Central memory CD4-positive, alpha-beta T cell (primary cell): ENCODE measurements at regions not wholly inside any gene's neighbourhood (a gene's known extent, or its start where the extent isn't known, plus 50 kb on each side); places are given as distances from the start of the nearest gene placed in this dataset.

Source experiments
- DNase-seq: peaks from one replicate; pipeline ENCODE4 v3.0.0; 2022

DNA sequence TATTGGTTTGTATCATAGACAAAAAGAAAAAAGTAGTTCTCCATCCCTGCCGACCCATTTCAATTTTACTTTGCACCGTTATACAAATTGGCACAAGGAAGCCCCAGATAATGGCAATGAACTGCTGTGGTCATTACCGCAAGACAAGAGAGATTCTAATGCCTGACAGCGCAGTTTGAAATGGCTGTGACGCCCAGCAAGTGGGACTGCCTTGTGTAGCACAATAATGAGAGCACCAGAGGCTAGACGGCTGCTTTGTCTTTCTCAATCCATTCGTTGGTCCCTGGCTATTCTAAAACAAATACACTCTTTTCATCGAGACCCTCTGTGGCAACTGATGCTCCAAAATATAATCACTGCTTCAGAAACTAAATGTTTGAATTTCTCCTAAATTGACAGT lies 192.4 kb upstream of the NEIL3 start:
- DNase-seq, result no peak

- no peak for DNase-seq
Measured at GRCh38 chr4:177118596-177118995, 191.1 kb upstream of the NEIL3 start.

GRCh38 chr4:177119021-177119471 lies 190.6 kb upstream of the NEIL3 start:
- DNase-seq, result no peak

DNA sequence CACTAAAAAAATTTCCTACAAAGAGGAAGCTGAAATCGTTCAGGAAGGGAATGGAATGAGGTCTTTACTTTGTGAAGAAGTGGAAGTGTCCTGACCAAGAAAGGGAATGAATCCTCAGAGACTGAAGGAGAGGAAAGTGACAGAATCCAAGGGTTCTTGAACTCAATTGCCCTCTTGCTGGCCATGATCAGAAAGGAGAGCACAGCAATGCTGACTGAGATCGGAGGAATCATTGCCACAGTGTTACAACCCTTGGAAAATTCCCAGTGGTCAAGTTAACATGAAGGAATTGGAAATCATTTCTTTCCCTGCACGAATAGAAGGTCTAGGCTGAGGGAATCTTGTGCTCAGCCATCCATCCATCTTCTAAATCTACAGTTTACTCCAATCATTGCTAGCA lies 190.0 kb upstream of the NEIL3 start:
- no peak for DNase-seq

DNA sequence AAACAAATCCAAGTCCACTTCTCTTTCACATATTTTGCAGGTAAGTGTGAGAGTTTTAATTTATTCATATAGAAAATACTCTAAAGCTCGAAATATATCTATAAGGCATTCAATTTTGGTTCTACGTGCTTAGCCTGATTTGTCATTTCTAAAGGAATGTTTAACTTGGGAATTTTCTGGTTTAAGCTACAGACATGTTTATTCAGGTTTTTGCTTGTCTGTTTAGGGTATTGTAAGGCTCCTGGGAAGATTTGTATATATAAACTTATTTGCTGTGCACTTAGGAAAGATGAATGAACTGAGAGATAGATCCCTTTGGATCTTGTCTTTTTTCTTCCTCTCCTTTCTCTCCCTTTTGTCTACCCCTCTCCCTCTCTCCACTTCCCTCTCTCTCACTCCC lies 185.9 kb upstream of the NEIL3 start:
- no peak for DNase-seq

DNA sequence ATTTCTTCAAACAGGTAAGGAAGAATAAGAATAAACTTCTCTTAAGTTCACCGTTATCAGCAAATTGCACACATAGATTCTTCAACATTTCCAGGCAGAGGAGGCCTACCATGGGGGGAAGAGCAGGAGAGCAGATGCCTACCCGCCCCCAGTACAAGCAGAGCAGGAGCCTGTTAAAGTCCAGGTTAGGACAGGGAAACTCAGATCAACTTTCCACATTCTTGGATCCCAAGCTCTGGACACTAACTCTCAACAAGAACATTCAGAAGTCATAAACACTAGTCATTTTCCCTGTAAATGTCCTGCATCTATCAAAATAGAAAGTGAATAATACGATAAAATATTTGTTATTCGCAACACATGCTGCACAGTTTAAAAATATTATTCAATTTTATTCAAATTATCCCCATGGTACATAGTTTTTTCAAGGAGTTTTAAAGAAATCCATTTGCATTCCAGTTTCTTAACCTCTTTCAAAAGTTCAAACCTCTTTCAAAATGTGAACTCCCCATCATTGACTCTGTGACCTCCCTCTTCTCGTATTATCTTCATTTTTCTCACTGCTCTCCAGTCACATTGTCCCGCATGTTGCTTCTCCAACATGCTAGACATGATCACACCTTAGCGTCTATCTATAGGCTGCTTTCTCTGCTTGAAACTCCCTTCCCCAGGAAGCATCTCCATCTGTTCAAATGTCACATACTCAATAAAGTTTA lies 185.2 kb upstream of the NEIL3 start:
- DNase-seq, result no peak

GRCh38 chr4:177125656-177126055 lies 184.0 kb upstream of the NEIL3 start:
- no peak for DNase-seq

- DNase-seq, result no peak
Measured at GRCh38 chr4:177127658-177128057, 182.0 kb upstream of the NEIL3 start.

DNA sequence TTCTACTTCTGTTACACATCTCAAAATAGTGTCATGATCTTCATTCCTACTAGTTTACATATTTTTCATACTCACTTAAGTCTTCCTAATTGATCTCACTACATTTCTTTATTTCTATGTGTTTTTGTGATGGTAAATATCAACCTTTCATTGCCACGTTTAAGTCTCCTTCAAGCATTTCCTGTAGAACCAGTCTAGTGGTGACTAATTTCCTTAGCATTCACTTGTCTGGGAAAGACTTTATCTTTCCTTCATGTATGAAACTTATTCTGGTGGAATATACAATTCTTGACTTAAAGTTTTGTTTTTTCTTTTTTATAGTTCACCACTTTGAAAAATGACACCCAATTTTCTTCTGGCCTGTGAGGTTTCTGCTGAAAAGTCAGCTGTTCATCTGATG lies 181.4 kb upstream of the NEIL3 start:
- no peak for DNase-seq

- no peak for DNase-seq
Measured at GRCh38 chr4:177131736-177132135, 177.9 kb upstream of the NEIL3 start.

GRCh38 chr4:177147668-177148067 lies 162.0 kb upstream of the NEIL3 start:
- no peak for DNase-seq

DNA sequence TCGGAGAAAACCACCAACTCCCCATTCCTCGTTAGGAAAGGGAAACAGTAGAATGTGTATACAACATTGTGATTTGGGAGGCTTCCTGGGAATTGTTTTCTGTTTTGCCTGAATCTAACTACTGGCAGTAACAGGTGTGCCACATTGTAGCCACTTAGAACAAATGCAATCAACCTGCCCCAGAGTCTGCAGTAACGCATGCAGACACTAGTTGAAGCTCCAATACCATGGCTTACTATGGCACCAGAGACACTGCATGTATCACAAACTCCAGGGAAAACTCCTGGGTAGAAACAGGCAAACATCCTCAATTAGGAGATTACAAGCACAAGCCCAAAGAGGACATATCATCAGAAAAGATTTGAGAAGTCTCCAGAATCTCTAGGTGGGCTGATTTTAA lies 154.2 kb upstream of the NEIL3 start:
- no peak for DNase-seq

GRCh38 chr4:177159600-177159999 lies 150.1 kb upstream of the NEIL3 start:
- no peak for DNase-seq

GRCh38 chr4:177161781-177162180 lies 147.9 kb upstream of the NEIL3 start:
- DNase-seq, result no peak

GRCh38 chr4:177163532-177163931 lies 146.1 kb upstream of the NEIL3 start:
- DNase-seq, result no peak

DNA sequence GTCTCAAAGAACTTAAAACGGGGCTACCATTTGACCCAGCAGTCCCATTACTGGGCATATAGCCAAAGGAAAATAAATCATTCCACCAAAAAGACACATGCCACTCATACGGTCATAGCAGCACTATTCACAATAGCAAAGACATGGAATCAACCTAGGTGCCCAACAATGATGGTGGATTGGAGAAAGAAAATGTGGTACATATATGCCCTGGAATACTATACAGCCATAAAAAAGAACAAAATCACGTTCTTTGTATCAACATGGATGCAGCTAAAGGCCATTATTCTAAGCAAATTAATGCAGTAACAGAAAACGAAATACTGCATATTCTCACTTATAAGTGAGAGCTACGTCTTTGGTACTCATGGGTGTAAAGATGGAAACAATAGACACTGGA lies 138.1 kb upstream of the NEIL3 start:
- DNase-seq, result no peak

DNA sequence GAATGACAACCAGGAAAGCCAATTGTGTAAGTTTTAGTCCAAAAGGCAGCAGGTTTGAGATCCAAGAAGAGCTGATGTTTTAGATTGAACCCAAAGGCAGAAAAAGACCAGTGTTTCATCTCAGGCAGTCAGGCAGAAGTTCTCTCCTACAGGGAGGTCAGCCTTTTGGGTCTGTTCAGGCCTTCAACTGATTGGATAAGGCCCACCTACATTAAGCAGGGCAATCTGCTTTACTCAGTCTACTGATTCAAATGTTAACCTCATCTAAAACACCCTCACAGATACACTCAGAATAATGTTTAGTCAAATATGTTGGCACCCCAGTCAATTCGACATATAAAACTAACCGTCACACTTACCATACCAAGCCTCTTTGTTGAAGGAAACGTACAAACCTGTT lies 134.2 kb upstream of the NEIL3 start:
- DNase-seq, result no peak

DNA sequence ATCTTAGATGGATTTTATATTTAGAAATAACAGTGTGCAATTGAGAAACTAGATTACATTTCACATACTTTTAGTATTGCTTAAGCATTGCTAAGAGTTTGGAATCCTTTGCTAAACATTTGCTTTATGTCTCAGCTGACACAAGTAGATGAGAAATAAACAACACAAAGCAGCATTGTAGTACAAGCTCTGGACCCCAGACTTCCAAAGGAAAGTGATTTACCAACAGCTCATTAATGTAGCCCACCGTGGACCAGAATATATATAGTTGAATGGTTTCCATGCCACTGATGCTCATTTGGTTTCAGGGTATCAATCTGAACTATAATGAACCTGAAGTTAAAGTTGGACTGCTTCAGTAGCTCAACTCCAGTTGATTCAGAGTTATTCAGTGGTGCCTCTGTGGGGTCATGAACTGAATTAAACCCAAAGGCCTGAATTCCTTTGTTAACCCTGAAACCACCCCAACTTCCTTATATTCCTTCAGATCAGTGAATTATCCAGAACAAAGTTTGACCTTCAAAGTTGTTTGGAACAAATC lies 132.1 kb upstream of the NEIL3 start:
- no peak for DNase-seq

GRCh38 chr4:177178246-177178645 lies 131.4 kb upstream of the NEIL3 start:
- no peak for DNase-seq

- DNase-seq, result no peak
Measured at GRCh38 chr4:177182166-177182565, 127.5 kb upstream of the NEIL3 start.

GRCh38 chr4:177182728-177183127 lies 126.9 kb upstream of the NEIL3 start:
- no peak for DNase-seq

DNA sequence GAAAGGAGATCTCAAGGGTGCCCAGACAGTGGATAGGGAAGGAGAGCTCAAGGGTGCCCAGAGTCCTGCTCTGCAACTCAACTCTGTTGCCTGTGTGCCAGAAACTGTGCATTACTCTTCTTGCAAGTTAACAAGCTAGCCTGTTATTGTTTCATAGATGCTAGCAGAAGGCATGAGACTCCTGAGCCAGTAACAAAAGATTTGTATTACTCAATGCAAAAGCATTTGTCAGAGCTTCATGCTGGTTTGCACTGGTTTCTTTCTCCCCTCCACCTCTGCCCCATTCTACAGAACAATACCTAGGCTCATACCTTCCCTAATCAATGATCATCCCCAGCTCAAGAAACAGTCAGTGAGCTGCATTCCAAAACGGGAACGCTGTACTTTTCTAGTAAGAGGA lies 124.5 kb upstream of the NEIL3 start:
- DNase-seq, result no peak

- no peak for DNase-seq
Measured at GRCh38 chr4:177185579-177185978, 124.1 kb upstream of the NEIL3 start.

DNA sequence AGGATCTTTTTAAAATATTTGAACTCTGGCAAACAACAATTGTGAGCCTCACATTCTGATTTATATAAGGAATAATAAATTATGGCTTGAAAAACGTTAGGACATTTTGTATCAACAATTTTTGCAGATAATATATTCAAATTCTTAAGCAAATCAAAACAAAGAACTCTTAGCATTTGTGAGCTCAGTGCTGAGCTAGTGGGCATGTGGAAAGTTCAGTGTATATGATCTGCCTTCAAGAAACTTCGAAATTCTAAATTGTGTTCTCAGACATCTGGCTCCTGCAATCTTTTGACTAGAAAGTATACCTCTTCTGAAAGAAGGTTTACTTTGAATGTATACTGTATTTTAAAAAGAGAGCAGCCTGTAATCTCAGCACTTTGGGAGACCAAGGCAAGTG lies 122.3 kb upstream of the NEIL3 start:
- no peak for DNase-seq

GRCh38 chr4:177190995-177191580 lies 118.6 kb upstream of the NEIL3 start:
- no peak for DNase-seq
